ENCODE measurements at regions not wholly inside any gene's neighbourhood (a gene's known extent, or its start where the extent isn't known, plus 50 kb on each side); places are given as distances from the start of the nearest gene placed in this dataset.

DNA sequence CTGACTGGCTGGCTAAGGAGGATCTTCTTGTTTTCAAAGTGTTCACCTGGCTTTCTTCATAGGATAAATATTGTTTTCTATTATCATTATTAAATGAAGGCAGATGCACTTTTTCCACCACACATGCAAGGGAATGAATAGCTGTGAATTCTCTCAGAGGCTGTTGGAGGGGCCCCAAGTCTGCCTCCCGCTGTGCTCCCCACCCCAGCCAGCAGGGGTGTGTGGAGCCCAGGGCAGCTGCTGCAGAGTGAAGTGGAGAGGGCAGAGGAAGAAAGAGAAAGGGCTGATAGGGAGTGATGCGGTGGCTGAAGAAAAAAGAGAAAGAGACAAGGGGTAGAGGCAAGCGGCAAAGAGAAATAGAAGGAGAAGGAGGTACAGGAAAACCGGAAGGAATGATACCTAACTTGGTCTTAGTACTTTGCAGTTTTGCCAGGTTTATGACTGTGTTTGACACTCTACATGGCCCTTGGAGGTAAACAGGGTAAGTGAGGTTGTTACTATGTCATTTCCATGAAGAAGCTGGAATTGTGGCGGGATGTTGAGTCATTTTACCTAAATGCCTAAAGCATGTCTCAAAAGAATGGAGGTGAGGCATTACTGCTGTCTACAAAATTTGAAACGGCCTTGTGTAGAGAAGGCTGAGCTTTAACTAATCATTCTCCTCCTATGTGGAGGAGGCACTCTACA is 145.7 kb upstream of the B3GAT1 start:
- no peak overlapping the region for H3K4me3 ChIP-seq (ENCODE audit: control insufficient read depth, low read depth, low read length)
- TF ChIP-seq, protein P1, sequence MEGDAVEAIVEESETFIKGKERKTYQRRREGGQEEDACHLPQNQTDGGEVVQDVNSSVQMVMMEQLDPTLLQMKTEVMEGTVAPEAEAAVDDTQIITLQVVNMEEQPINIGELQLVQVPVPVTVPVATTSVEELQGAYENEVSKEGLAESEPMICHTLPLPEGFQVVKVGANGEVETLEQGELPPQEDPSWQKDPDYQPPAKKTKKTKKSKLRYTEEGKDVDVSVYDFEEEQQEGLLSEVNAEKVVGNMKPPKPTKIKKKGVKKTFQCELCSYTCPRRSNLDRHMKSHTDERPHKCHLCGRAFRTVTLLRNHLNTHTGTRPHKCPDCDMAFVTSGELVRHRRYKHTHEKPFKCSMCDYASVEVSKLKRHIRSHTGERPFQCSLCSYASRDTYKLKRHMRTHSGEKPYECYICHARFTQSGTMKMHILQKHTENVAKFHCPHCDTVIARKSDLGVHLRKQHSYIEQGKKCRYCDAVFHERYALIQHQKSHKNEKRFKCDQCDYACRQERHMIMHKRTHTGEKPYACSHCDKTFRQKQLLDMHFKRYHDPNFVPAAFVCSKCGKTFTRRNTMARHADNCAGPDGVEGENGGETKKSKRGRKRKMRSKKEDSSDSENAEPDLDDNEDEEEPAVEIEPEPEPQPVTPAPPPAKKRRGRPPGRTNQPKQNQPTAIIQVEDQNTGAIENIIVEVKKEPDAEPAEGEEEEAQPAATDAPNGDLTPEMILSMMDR (IDR thresholded peaks at IDR 0.05; ENCODE audit: control insufficient read depth, insufficient read depth, low read depth, low read length, missing control alignments), result no peak
- DNase-seq (ENCODE audit: low read depth), result no peak

DNA sequence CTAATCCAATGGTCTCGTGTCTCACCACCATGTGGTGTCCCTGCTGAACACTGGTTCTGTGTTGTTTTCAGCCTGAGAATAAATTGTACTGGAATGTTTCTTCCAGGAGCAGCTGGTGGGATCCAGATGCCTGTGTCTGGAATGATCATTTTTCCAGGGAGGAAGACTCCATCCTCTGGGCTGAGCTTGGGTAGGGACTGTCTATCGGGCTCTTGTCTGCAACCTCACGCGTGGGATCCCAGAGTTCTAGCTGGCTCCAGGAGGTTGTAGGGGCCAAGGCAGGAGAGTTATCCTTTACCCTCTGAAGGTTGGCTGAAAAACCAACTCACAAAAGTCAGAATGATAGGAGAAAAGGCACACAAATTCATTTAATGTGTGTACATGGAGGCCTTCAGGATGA is 144.1 kb upstream of the B3GAT1 start:
- TF ChIP-seq, protein P1 (IDR thresholded peaks at IDR 0.05; ENCODE audit: control insufficient read depth, insufficient read depth, low read depth, low read length, missing control alignments), result no peak
- DNase-seq (ENCODE audit: low read depth), result no peak

DNA sequence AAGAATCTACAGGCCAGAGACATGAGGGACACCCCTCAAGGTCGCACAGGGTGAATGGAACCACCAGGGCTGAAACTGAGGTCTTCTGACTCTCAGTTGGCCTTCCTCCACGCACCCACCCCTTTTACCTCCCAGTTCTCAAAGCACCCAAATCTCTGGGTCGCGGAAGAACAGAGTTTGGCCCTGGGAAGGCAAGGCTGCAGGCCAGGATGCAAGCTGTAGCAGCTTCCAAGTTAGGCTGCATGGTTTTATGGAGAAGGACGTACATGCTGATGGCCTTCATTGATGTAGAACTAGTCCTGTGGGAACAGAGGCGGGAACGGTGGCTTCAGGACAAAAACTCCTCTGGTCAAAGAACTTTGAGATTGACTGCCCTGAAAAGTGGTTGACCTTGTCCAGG is 143.5 kb upstream of the B3GAT1 start:
- no peak for DNase-seq (ENCODE audit: low read depth)
- H3K4me3 ChIP-seq (ENCODE audit: control insufficient read depth, low read depth, low read length), result no peak overlapping the region
- TF ChIP-seq, protein P1 (IDR thresholded peaks at IDR 0.05; ENCODE audit: control insufficient read depth, insufficient read depth, low read depth, low read length, missing control alignments), result no peak

More for the DNA sequence above, 144.1 kb upstream of the B3GAT1 start:
- no peak overlapping the region for H3K4me3 ChIP-seq (ENCODE audit: control insufficient read depth, low read depth, low read length)

DNA sequence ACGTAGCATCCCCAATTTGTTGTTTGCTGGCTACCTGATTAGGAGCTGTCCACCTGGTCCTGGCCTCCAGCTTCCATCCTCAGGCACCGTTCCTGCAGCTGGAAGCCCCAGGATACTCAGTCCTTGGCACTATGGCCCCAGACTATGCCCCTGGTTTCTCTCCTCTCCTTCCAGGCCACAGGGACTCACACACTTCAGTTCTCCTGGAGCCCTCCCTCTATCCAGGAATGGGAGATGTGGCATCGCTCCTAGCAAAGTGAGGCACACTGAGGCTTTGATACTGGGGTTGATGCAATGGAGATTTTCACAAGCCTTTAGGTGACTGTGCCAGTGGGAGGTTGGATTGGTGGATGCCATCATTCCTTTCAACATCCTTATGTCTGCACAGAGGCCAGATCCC is 142.8 kb upstream of the B3GAT1 start:
- no peak for DNase-seq (ENCODE audit: low read depth)
- TF ChIP-seq, protein P1 (IDR thresholded peaks at IDR 0.05; ENCODE audit: control insufficient read depth, insufficient read depth, low read depth, low read length, missing control alignments), result no peak
- no peak overlapping the region for H3K4me3 ChIP-seq (ENCODE audit: control insufficient read depth, low read depth, low read length)

DNA sequence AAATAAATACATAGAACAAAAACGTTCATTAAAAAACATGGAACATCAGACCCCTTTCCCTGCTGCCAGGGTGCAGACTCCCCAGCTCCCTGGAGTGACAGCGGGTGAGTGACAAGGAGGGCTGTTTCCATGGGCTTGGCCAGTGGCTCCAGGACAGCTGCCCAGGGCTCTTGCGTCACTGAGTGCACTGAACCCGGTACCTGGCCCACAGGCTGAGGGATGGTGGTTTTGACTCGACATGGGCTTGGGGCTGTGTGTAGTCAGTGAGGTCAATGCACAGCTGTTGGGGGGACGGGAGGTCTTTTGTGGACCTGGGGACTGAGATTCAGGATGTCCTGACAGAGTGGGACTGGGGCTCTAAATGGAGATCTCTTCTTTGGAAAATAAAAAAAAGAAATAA is 142.1 kb upstream of the B3GAT1 start:
- TF ChIP-seq, protein P1 (IDR thresholded peaks at IDR 0.05; ENCODE audit: control insufficient read depth, insufficient read depth, low read depth, low read length, missing control alignments), result no peak
- DNase-seq (ENCODE audit: low read depth), result no peak
- no peak overlapping the region for H3K4me3 ChIP-seq (ENCODE audit: control insufficient read depth, low read depth, low read length)

DNA sequence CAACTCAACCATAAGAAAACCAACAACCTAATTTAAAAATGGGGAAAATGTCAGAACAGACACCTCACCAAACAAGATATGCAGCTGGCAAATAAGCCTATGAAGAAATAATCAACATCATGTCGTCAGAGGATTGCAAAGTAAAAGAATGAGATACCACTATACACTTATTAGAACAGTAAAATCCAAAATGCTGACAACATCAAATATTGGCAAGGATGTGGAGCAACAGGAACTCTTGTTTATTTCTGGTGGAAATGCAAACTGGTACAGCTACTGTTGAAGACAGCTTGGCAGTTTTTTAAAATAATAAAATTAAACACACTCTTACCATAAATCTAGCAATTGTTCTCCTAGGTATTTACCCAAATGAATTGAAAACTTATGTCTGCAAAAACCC is 140.7 kb upstream of the B3GAT1 start:
- TF ChIP-seq, protein P1 (IDR thresholded peaks at IDR 0.05; ENCODE audit: control insufficient read depth, insufficient read depth, low read depth, low read length, missing control alignments), result no peak
- no peak overlapping the region for H3K4me3 ChIP-seq (ENCODE audit: control insufficient read depth, low read depth, low read length)
- no peak for DNase-seq (ENCODE audit: low read depth)

Measured in AG09309 (cell line).